GM19372 (cell line): ENCODE measurements at regions not wholly inside any gene's neighbourhood (a gene's known extent, or its start where the extent isn't known, plus 50 kb on each side); places are given as distances from the start of the nearest gene placed in this dataset.

Experiments
- ATAC-seq: cut with Tn5 transposase; IDR thresholded peaks from one replicate; pipeline ENCODE4 v1.9.1; 2021; ENCODE audit warnings: mild to moderate bottlenecking, low read depth, moderate library complexity; ENCODE audit not compliant: unreplicated experiment

GRCh38 chr13:97057176-97057575, 62.9 kb upstream of the OXGR1 start:
- no peak for ATAC-seq

DNA sequence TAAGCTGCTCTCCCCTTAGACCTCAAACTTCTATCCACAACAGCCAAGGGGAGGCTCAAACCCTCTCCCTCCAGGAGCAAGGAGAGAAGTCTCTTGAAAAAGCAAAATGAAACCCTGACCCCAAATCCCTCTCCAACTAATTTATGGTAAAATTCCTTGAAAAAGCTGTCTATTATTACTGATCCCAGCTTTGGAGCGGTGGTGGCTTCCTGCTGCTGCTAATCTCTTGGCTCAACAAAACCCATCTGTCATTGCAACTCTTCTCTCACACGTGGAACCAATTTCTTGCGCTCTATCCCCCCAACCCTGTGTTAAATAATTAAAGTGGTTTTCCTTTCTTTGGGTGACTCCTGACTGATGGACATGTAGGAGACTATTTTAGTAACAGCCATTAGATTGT, 64.1 kb upstream of the OXGR1 start:
- no peak for ATAC-seq

- ATAC-seq: no peak
These were observed 64.7 kb upstream of the OXGR1 start for GRCh38 chr13:97058926-97059325.

- ATAC-seq: no peak
These were observed 73.0 kb upstream of the OXGR1 start for GRCh38 chr13:97067017-97067895.

DNA sequence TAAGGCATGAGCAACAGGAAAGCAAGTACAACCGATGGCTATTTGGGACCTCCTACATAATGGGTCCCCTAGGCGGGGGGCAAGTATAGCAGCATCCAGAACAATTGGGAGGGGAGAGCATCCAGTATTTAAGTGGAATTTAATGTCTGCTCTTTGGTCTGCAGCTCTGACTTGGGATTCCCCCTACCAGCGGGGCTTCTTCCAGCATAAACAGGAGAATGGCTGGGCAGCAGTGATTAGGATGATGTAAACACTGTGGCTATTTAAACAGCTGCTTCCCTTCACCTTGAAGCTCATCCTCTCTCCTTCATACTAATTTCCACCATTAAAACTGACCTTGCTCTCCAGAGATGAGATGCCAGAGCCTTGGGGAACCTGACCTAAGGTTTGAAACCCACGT, 73.9 kb upstream of the OXGR1 start:
- no peak for ATAC-seq

GRCh38 chr13:97069050-97069815, 75.0 kb upstream of the OXGR1 start:
- ATAC-seq: no peak

DNA sequence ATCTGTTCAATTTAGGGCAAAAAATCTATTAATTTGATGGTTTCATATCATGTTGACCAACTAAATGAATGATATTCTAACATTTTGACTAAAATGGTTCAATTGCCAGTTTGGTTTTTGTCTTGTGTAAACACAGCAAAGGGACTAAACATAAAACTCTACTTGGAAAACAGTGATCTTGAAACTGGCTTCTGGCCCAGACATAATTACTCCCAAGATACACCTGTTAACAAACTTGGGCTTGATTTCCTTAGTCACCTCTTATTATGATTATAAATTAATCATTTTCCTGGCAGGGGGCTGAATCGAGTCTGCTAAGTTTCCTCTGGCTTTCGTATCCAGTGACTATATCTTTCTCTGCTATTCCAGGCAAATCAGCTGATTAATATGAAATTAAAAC, 78.0 kb upstream of the OXGR1 start:
- ATAC-seq: no peak

GRCh38 chr13:97074618-97075017, 80.3 kb upstream of the OXGR1 start:
- no peak for ATAC-seq

DNA sequence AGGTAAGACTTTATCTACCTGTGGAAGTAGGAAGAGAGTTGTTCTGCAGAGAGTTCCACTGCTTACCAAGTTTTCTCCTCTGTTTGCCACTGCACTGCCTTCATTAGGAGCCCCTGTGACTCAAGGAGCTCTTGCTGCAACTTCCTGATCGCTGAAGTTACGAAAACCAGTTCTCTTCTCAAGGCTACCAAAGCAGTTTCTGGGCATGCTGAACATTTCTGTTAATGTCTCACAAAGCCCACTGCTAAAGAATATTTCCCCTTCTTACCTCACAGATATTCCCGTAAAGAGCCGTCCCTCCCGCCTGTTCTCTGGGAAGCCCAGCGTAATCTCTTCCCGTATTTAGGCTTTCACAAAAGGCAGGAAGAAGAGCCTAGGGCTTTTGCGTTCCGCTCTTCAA, 82.6 kb upstream of the OXGR1 start:
- ATAC-seq: no peak

- no peak for ATAC-seq
These were observed 83.1 kb upstream of the OXGR1 start for GRCh38 chr13:97077341-97077740.

GRCh38 chr13:97079726-97080125, 85.5 kb upstream of the OXGR1 start:
- no peak for ATAC-seq

DNA sequence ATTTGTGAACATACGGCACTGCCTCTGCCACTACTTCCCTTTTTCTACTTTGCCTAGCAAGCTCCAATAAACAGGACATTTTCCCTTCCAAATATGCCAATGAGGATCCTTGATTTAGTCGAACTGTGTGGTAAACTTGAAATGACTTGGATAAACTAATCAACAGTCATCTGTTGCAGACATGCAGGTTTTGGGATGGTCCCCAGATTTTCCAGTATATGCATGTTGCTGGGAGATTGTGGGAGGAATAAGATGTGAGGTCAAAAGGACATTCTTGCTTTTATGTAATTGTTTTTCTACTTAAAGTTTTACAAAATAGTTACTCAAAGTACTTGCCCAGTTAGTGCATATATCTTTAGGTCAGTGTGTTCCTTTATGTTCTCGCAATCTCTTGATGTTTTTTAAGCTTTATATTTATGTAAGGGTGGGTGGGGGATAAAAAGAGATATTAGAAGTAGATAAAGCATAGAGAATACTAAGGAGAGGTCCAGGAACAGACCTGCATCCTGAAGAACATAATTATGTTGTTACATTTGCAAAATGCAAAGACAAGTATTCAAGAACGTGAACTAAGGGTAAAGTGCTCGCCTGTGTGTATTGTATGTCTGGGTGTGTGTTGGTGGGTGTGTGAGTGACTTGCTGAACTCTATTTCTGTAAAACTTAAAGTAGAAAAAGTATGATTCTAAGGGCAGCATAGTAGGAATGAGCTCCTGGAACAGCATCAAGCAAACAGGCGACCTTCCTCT, 88.4 kb upstream of the OXGR1 start:
- no peak for ATAC-seq

GRCh38 chr13:97091196-97091595, 96.9 kb upstream of the OXGR1 start:
- no peak for ATAC-seq

GRCh38 chr13:97100821-97101220, 106.5 kb upstream of the OXGR1 start:
- ATAC-seq: no peak

- no peak for ATAC-seq
These were observed 107.8 kb upstream of the OXGR1 start for GRCh38 chr13:97101912-97102708.

DNA sequence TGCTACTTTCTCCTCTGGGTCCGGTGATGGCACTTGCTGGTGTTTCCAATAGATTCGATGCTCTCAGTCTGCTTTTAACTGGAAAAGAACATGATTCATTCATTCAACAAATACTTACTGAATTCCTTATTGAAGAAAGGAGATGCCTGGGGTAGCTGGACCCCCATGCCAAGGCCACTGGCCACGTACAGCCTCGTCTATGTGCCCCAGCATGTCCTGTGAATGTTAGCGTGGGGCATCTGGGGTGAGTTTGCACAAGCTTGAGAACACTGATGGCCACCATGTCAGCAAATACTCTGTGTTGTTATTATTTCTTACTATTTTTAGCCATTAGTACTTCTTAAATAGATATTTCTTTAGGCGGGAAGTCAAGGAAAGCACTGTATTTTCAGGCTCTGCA, 112.0 kb upstream of the OXGR1 start:
- no peak for ATAC-seq

GRCh38 chr13:97107815-97108529, 113.7 kb upstream of the OXGR1 start:
- no peak for ATAC-seq

DNA sequence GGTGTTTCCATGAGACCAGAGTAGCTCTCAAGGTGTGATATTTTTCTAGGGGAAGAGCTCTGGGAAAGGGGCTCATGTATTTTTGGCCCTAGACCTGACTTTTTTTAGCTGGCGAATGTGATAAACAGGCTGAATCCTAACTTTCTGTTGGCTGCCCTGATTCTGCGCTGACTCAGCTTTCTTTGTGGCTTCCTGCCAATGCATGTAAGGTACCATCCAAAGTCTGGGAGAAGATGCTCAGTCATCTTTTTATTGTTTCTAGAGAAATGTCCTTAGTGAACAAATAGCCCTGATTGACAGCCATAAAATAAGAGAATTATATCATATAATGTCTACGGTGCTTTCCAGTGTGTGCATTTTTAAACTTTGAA, 113.6 kb upstream of the MBNL2 start:
- ATAC-seq: no peak

DNA sequence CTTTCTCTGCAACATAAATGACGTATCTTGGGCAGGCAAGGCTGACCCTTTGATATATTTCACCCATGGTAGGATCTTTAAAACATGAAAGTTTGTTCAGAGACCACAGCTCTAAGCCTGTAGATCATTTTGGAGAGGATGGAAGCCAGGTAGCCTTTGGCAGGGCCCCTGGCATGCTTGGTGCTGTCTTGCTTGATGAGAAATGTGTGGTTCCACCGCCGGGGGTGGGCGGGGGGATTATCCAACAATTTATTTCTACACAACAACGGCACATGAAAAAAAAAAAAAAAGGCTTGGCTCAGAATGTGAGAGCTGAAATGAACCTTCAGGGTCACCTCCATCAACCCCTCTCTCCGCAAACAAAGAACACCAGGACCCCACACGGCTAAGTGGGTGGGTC, 112.9 kb upstream of the MBNL2 start:
- no peak for ATAC-seq
